ENCODE measurements at regions not wholly inside any gene's neighbourhood (a gene's known extent, or its start where the extent isn't known, plus 50 kb on each side); places are given as distances from the start of the nearest gene placed in this dataset.
"Not testable (repeated sequence)": the region's sequence is repeated elsewhere in the genome, so short reads cannot be mapped to it uniquely, and the experiment has no call there.

DNA sequence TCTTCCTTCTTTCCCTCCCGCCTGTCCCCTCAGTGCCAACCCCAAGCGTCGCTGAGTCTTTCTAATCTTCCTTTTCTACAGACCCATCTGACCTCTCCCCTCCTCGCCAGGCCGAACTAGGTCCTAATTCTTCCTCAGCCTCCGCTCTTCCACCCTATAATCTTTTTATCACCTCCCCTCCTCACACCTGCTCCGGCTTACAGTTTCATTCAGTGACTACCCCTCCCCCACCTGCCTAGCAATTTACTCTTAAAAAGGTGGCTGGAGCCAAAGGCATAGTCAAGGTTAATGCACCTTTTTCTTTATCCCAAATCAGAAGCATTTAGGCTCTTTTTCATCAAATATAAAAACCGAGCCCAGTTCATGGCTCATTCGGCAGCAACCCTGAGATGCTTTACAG, 225.6 kb upstream of the DUSP10 start:
- H3K4me3 ChIP-seq; DNase-seq; H3K36me3 ChIP-seq; intact Hi-C loops (cut with DNase I; ENCODE audit: low total_unique reads); H3K27ac ChIP-seq; H3K9me3 ChIP-seq; H3K4me1 ChIP-seq; H3K27me3 ChIP-seq (replicated peaks in 1 of 7): not testable (repeated sequence)
- WGBS, 5 donors = 88 to 95% (median 93%) methylated on average over 6 to 9 of the region's 9 CpGs

DNA sequence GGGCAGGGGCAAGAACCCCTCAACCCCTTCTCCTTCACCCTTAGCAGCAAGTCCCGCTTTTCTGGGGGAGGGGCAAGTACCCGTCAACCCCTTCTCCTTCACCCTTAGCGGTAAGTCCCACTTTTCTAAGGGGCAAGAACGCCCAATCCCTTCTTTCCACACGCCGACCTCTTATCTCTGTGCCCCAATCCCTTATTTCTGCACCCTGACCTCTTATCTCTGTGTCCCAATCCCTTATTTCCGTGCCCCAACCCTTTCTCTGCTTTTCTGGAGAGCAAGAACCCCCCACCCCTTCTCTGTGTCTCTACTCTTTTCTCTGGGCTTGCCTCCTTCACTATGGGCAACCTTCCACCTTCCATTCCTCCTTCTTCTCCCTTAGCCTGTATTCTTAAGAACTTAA, 225.0 kb upstream of the DUSP10 start:
- H3K27me3 ChIP-seq (replicated peaks in 1 of 7); H3K27ac ChIP-seq; DNase-seq; H3K4me1 ChIP-seq; H3K9me3 ChIP-seq; H3K4me3 ChIP-seq; intact Hi-C loops (cut with DNase I; ENCODE audit: low total_unique reads); H3K36me3 ChIP-seq: not testable (repeated sequence)
- WGBS, 5 donors = 88 to 96% (median 90%) methylated on average over 7 of the region's 7 CpGs

DNA sequence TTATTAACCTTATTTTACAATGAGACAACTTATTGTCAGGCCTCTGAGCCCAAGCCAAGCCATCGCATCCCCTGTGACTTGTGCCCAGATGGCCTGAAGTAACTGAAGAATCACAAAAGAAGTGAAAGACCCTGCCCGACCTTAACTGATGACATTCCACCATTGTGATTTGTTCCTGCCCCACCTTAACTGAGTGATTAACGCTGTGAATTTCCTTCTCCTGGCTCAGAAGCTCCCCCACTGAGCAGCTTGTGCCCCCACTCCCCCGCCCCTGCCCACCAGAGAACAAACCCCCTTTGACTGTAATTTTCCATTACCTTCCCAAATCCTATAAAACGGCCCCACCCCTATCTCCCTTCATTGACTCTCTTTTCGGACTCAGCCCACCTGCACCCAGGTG, 224.0 kb upstream of the DUSP10 start:
- H3K4me3 ChIP-seq; DNase-seq; H3K27ac ChIP-seq; H3K9me3 ChIP-seq; H3K27me3 ChIP-seq (replicated peaks in 1 of 7); intact Hi-C loops (cut with DNase I; ENCODE audit: low total_unique reads); H3K36me3 ChIP-seq; H3K4me1 ChIP-seq: not testable (repeated sequence)
- 80 to 91% (median 88%) methylated on average over 6 of the region's 6 CpGs for WGBS, 5 donors

DNA sequence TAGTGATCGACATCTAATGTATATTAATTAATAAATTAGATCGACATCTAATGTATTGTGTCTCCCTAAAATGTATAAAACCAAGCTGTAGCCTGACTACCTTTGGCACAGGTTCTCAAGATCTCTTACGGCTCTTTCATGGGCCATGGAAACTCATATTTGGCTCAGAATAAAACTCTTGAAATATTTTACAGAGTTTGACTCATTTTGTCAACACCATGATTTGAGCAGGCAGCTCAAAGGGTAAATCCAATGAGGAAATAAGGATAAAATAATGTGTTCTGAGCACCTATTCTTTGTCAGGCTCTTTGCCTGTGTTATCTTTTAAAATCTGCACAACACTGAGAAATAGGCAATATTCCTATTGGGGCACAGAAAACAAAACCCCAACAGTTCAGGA, 223.4 kb upstream of the DUSP10 start:
- H3K4me3 ChIP-seq = no peak overlapping the region
- no peaks in the 10 kb centered on the region for H3K27me3 ChIP-seq (replicated peaks in 1 of 7)
- 94 to 98% (median 95%) methylated on average over 3 of the region's 3 CpGs for whole genome bisulfite sequencing, 5 donors
- TF ChIP-seq, protein P1, sequence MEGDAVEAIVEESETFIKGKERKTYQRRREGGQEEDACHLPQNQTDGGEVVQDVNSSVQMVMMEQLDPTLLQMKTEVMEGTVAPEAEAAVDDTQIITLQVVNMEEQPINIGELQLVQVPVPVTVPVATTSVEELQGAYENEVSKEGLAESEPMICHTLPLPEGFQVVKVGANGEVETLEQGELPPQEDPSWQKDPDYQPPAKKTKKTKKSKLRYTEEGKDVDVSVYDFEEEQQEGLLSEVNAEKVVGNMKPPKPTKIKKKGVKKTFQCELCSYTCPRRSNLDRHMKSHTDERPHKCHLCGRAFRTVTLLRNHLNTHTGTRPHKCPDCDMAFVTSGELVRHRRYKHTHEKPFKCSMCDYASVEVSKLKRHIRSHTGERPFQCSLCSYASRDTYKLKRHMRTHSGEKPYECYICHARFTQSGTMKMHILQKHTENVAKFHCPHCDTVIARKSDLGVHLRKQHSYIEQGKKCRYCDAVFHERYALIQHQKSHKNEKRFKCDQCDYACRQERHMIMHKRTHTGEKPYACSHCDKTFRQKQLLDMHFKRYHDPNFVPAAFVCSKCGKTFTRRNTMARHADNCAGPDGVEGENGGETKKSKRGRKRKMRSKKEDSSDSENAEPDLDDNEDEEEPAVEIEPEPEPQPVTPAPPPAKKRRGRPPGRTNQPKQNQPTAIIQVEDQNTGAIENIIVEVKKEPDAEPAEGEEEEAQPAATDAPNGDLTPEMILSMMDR (IDR thresholded peaks at IDR 0.05 in 8 of 11, conservative IDR thresholded peaks at IDR 0.05 in 3 of 11) = no peak
- no peak for TF ChIP-seq POLR2AphosphoS5 (IDR thresholded peaks at IDR 0.05)
- TF ChIP-seq POLR2A (IDR thresholded peaks at IDR 0.05) = no peak
- no peaks in the 10 kb centered on the region for H3K36me3 ChIP-seq
- H3K4me1 ChIP-seq = peaks cover 0 to 8% (median 0%) of the 10 kb centered on the region in 6 donors
- H3K27ac ChIP-seq = no peak overlapping the region
- no peaks in the 10 kb centered on the region for H3K9me3 ChIP-seq
- intact Hi-C loops (cut with DNase I; ENCODE audit: low total_unique reads) = no loop called here
- no peak for DNase-seq

DNA sequence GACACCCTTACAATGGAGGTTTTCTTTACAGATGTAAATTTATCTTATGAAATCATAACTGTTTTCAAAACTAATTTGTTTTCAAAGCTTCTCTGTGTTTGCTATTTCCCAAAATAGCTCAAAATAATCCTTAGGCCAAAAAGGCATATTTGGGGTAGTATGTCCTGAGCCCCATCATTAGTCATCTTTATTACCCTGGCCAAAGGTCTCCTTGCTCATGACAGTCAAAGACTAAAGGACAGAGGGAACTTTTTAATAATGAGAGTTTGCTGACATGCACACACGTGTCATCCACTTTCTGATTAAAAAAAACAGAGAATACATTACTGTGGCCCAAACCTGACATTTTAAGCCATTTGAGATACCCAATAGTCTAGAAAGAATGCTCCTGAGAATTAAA, 221.9 kb upstream of the DUSP10 start:
- no peaks in the 10 kb centered on the region for H3K36me3 ChIP-seq
- intact Hi-C loops (cut with DNase I; ENCODE audit: low total_unique reads) = no loop called here
- 73 to 91% (median 80%) methylated on average over 1 of the region's 1 CpG for WGBS, 5 donors
- no peak for TF ChIP-seq POLR2A (IDR thresholded peaks at IDR 0.05)
- TF ChIP-seq POLR2AphosphoS5 (IDR thresholded peaks at IDR 0.05) = no peak
- TF ChIP-seq, protein P1 (IDR thresholded peaks at IDR 0.05 in 8 of 11, conservative IDR thresholded peaks at IDR 0.05 in 3 of 11) = no peak
- DNase-seq = no peak
- H3K27me3 ChIP-seq (replicated peaks in 1 of 7) = no peaks in the 10 kb centered on the region
- H3K27ac ChIP-seq = no peak overlapping the region
- no peak overlapping the region for H3K4me3 ChIP-seq
- no peaks in the 10 kb centered on the region for H3K9me3 ChIP-seq
- H3K4me1 ChIP-seq = peaks cover 0 to 8% (median 0%) of the 10 kb centered on the region in 6 donors

DNA sequence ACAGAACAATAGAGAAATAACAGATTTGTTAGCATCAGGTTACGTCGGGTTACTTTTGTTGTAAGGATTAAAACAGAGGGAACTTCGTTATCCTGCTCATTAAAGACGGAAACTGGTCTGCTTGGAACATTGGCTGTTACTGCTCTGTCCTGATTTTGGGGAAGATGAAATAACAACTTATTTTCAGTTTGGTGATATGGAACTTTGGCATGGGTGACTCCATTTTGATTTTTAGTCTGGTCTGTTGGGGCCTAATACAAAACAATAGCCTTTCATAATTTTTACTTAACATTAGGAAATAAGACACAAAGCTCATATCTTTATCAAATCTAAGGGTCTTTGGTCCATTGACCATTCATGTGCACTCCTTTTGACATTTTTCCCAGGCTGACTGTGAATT, 220.5 kb upstream of the DUSP10 start:
- no peak for TF ChIP-seq POLR2AphosphoS5 (IDR thresholded peaks at IDR 0.05)
- TF ChIP-seq POLR2A (IDR thresholded peaks at IDR 0.05) = no peak
- TF ChIP-seq, protein P1 (IDR thresholded peaks at IDR 0.05 in 8 of 11, conservative IDR thresholded peaks at IDR 0.05 in 3 of 11) = no peak
- H3K36me3 ChIP-seq = no peaks in the 10 kb centered on the region
- H3K27me3 ChIP-seq (replicated peaks in 1 of 7) = no peaks in the 10 kb centered on the region
- 94 to 98% (median 95%) methylated on average over 4 of the region's 4 CpGs for WGBS, 5 donors
- DNase-seq = no peak
- H3K4me3 ChIP-seq = no peak overlapping the region
- intact Hi-C loops (cut with DNase I; ENCODE audit: low total_unique reads) = no loop called here
- peaks cover 0 to 4% (median 0%) of the 10 kb centered on the region in 8 donors for H3K9me3 ChIP-seq
- H3K27ac ChIP-seq = no peak overlapping the region
- H3K4me1 ChIP-seq = peaks cover 0 to 8% (median 0%) of the 10 kb centered on the region in 6 donors
